GM10266 (cell line): ENCODE measurements at regions not wholly inside any gene's neighbourhood (a gene's known extent, or its start where the extent isn't known, plus 50 kb on each side); places are given as distances from the start of the nearest gene placed in this dataset.
"Not testable (repeated sequence)": the region's sequence is repeated elsewhere in the genome, so short reads cannot be mapped to it uniquely, and the experiment has no call there.

Source experiments
- DNase-seq: peaks from one replicate; pipeline ENCODE4 v3.0.0; 2012; ENCODE audit errors: extremely low spot score
- TF ChIP-seq, protein P1 (sequence below): IDR thresholded peaks from 2 replicates; pipeline ENCODE4 v1.5.1; 2012; ENCODE audit warnings: mild to moderate bottlenecking, low read depth; ENCODE audit not compliant: control insufficient read depth, insufficient read depth; ENCODE audit errors: missing control alignments

DNA sequence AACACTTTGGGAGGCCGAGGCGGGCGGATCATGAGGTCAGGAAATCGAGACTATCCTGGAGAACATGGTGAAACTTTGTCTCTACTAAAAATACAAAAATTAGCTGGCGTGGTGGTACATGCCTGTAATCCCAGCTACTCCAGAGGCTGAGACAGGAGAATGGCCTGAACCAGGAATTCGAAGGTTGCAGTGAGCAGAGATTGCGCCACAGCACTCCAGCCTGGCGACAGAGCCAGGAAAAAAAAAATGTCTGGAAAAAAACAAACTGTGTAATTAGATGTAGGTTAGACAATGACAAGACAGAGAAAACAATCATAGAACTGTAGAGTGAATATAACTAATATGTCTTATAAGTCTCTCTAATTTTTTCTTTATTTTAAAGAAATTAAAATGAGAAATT, 1002.5 kb upstream of the LCORL start:
- DNase-seq = no peak
- TF ChIP-seq, protein P1, sequence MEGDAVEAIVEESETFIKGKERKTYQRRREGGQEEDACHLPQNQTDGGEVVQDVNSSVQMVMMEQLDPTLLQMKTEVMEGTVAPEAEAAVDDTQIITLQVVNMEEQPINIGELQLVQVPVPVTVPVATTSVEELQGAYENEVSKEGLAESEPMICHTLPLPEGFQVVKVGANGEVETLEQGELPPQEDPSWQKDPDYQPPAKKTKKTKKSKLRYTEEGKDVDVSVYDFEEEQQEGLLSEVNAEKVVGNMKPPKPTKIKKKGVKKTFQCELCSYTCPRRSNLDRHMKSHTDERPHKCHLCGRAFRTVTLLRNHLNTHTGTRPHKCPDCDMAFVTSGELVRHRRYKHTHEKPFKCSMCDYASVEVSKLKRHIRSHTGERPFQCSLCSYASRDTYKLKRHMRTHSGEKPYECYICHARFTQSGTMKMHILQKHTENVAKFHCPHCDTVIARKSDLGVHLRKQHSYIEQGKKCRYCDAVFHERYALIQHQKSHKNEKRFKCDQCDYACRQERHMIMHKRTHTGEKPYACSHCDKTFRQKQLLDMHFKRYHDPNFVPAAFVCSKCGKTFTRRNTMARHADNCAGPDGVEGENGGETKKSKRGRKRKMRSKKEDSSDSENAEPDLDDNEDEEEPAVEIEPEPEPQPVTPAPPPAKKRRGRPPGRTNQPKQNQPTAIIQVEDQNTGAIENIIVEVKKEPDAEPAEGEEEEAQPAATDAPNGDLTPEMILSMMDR = no peak

GRCh38 chr4:19021617-19022016, 1000.1 kb upstream of the LCORL start:
- no peak for DNase-seq
- TF ChIP-seq, protein P1 = no peak

DNA sequence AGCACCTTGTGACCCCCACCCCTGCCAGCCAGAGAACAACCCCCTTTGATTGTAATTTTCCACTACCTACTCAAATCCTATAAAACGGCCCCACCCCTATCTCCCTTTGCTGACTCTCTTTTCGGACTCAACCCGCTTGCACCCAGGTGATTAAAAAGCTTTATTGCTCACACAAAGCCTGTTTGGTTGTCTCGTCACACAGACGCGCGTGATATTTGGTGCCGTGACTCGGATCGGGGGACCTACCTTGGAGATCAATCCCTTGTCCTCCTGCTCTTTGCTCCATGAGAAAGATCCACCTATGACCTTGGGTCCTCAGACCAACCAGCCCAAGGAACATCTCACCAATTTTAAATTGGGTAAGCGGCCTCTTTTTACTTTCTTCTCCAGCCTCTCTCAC, 995.0 kb upstream of the LCORL start:
- not testable (repeated sequence) for DNase-seq

GRCh38 chr4:19014594-19014993, 993.0 kb upstream of the LCORL start:
- DNase-seq = no peak
- TF ChIP-seq, protein P1 = no peak

GRCh38 chr4:19010761-19011160, 989.2 kb upstream of the LCORL start:
- TF ChIP-seq, protein P1 = no peak
- DNase-seq = no peak

DNA sequence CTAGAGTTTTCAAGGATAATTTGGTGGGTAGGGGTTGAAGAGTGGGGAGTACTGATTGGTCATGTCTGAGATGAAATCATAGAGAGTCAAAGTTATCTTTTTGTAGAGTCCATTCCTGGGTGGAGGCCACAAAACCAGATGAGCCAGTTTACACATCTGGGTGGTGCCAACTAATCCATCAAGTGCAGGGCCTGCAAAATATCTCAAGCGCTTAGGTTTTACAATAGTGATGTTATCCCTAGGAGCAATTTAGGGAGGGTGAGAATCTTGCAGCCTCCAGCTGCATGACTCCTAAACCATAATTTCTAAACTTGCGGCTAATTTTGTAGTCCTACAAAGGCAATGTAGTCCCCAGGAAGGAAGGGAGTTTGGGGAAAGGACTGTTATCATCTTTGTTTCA, 988.3 kb upstream of the LCORL start:
- TF ChIP-seq, protein P1 = no peak
- DNase-seq = no peak

DNA sequence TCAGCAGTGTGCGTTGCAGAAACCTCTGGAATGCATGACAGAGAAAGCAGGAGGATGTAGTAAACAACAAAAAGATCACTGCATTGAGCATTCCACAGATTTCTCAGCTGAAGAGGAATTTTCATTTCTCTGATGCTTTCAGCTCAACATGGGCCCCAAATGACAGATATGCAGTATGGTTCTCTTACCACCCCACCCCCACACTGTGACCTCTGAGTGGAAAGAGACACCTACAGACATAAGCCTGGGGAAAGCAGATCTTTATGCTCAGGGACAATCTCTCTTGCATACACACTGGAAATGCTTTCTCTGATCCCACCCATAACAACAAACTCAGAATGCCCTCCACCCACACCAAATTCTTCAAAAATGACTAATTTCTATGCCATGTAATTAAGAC, 983.7 kb upstream of the LCORL start:
- TF ChIP-seq, protein P1 = no peak
- no peak for DNase-seq

- DNase-seq = no peak
- TF ChIP-seq, protein P1 = no peak
Observed at GRCh38 chr4:19002170-19002569, 980.6 kb upstream of the LCORL start.
